ENCODE measurements at regions not wholly inside any gene's neighbourhood (a gene's known extent, or its start where the extent isn't known, plus 50 kb on each side); places are given as distances from the start of the nearest gene placed in this dataset.

DNA sequence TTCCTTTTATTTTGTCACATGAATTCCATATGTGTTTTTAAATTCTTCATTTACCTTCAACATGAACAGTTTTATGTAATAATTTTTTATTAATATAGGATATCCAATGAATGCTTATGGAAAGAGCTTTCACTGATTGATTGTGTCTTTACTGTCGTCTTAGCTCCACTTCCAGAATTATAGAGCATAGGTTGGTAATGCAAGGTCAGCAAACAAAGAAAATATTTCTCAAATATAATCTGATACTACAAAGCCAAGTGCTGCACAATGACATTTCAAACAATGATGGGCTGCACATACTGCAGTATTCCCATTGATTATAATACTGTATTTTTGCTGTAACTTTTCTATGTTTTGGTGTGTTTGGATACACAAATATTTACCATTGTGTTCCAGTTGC lies 275.7 kb upstream of the RSPO3 start:
- H3K27ac ChIP-seq, result no peak overlapping the region
- H3K27me3 ChIP-seq (replicated peaks in 1 of 7), result no peaks in the 10 kb centered on the region
- H3K4me1 ChIP-seq, result no peaks in the 10 kb centered on the region
- no peak for TF ChIP-seq POLR2A (IDR thresholded peaks at IDR 0.05)
- no peak for TF ChIP-seq POLR2AphosphoS5 (IDR thresholded peaks at IDR 0.05)
- no peaks in the 10 kb centered on the region for H3K36me3 ChIP-seq
- no peak for DNase-seq
- intact Hi-C loops (cut with DNase I; ENCODE audit: low total_unique reads), result no loop called here
- H3K9me3 ChIP-seq, result peaks cover 0 to 3% (median 0%) of the 10 kb centered on the region in 8 donors
- 78 to 88% (median 82%) methylated on average over 1 of the region's 1 CpG for WGBS, 5 donors
- H3K4me3 ChIP-seq, result no peak overlapping the region

DNA sequence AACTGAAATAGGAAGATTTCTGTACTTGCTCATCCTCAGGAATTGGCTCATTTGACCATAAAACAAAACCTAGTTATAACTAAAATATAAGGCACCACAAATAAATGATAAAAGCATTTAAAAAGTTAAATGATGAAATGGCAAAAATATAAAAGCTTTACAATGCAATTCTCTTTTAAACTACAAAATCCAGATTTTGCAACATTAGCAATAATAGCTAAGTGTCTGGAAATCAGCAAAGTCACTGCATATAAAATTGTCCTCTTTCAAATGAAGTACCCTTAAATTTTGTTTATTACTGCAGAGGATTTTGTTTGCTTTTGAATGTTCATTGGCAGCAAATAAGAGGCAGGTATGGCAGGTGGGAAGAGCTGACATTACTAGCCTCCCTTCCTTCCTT lies 270.4 kb upstream of the RSPO3 start:
- TF ChIP-seq, protein P1, sequence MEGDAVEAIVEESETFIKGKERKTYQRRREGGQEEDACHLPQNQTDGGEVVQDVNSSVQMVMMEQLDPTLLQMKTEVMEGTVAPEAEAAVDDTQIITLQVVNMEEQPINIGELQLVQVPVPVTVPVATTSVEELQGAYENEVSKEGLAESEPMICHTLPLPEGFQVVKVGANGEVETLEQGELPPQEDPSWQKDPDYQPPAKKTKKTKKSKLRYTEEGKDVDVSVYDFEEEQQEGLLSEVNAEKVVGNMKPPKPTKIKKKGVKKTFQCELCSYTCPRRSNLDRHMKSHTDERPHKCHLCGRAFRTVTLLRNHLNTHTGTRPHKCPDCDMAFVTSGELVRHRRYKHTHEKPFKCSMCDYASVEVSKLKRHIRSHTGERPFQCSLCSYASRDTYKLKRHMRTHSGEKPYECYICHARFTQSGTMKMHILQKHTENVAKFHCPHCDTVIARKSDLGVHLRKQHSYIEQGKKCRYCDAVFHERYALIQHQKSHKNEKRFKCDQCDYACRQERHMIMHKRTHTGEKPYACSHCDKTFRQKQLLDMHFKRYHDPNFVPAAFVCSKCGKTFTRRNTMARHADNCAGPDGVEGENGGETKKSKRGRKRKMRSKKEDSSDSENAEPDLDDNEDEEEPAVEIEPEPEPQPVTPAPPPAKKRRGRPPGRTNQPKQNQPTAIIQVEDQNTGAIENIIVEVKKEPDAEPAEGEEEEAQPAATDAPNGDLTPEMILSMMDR (IDR thresholded peaks at IDR 0.05 in 8 of 11, conservative IDR thresholded peaks at IDR 0.05 in 3 of 11), result no peak
- H3K4me1 ChIP-seq, result no peaks in the 10 kb centered on the region
- no peaks in the 10 kb centered on the region for H3K9me3 ChIP-seq
- no peak overlapping the region for H3K27ac ChIP-seq
- no peak for DNase-seq
- H3K36me3 ChIP-seq, result no peaks in the 10 kb centered on the region
- no peak overlapping the region for H3K4me3 ChIP-seq
- no peaks in the 10 kb centered on the region for H3K27me3 ChIP-seq (replicated peaks in 1 of 7)
- intact Hi-C loops (cut with DNase I; ENCODE audit: low total_unique reads), result no loop called here

DNA sequence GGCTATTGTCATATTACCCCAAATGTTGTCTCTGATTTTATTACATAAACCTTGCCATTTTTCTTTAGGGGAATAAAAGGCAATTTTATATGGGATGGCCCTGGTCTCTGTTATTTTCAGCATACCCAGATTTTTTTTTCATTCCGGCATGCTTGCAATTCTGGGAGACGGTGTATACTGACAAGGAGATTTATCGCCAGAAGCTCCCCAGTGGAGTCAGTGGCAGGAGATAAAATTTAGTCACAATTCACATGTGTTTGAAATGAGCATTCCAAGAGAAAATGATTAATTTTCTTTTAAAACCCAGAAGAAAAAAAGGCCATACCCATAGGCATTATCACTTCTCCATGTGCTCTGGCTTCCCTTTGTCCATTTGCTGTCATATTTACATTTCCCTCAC lies 250.8 kb upstream of the RSPO3 start:
- intact Hi-C loops (cut with DNase I; ENCODE audit: low total_unique reads), result no loop called here
- Histone ChIP-seq H3K4me3 (no peak overlapping the region), H3K27me3 (replicated peaks in 1 of 7) (no peaks in the 10 kb centered on the region), H3K9me3 (peaks cover 0 to 4% (median 0%) of the 10 kb centered on the region in 8 donors), H3K36me3 (no peaks in the 10 kb centered on the region), H3K27ac (no peak overlapping the region), H3K4me1 (no peaks in the 10 kb centered on the region)
- TF ChIP-seq POLR2A (IDR thresholded peaks at IDR 0.05) (no peak), POLR2AphosphoS5 (IDR thresholded peaks at IDR 0.05) (no peak)
- TF ChIP-seq, protein P1 (IDR thresholded peaks at IDR 0.05 in 8 of 11, conservative IDR thresholded peaks at IDR 0.05 in 3 of 11), result no peak
- DNase-seq, result no peak
- WGBS, 5 donors, result 85 to 95% (median 90%) methylated on average over 3 of the region's 3 CpGs

DNA sequence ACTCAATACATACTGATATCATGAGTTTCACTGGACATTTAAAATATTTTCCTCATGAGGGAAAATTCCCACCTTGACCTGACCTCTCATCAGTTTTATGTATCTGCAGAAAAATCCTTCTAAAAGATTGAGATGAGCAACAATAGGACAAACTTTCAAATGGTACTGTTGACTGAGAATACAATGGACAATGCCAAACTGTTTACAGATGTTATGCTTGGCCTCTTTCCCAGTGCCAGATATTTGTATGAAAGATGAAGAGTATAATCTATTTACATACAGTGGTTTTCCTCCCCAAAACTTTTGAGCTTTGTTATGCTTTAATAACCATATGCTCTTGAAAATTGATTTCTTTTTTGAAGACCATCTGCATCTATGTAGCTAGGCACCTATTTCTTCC lies 245.1 kb upstream of the RSPO3 start:
- TF ChIP-seq POLR2AphosphoS5 (IDR thresholded peaks at IDR 0.05), result no peak
- no peak for TF ChIP-seq POLR2A (IDR thresholded peaks at IDR 0.05)
- TF ChIP-seq, protein P1 (IDR thresholded peaks at IDR 0.05 in 8 of 11, conservative IDR thresholded peaks at IDR 0.05 in 3 of 11), result no peak
- H3K4me3 ChIP-seq, result no peak overlapping the region
- DNase-seq, result no peak
- no peaks in the 10 kb centered on the region for H3K36me3 ChIP-seq
- H3K9me3 ChIP-seq, result no peaks in the 10 kb centered on the region
- no peaks in the 10 kb centered on the region for H3K4me1 ChIP-seq
- H3K27me3 ChIP-seq (replicated peaks in 1 of 7), result no peaks in the 10 kb centered on the region
- intact Hi-C loops (cut with DNase I; ENCODE audit: low total_unique reads), result no loop called here
- H3K27ac ChIP-seq, result no peak overlapping the region

DNA sequence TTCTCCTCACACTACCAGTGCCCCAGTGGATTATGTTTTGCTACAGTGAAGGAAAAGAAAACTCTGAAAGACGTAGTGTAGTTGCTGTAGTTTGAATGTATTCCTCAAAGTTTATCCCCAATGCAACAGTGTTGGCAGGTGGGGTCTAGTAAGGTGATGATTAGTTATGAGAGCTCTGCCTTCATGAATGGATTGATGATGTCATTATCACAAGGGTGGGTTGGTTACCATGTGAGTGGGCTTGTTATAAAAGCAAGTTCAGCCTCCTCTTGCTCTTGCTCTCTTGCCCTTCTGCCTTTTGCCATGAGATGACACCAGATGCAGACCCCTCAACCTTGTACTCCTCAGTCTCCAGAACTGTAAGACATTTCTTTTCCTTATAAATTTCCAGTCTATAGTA lies 244.7 kb upstream of the RSPO3 start:
- no peaks in the 10 kb centered on the region for H3K4me1 ChIP-seq
- no peak overlapping the region for H3K4me3 ChIP-seq
- TF ChIP-seq, protein P1 (IDR thresholded peaks at IDR 0.05 in 8 of 11, conservative IDR thresholded peaks at IDR 0.05 in 3 of 11), result no peak
- TF ChIP-seq POLR2AphosphoS5 (IDR thresholded peaks at IDR 0.05) (no peak), POLR2A (IDR thresholded peaks at IDR 0.05) (no peak)
- H3K27me3 ChIP-seq (replicated peaks in 1 of 7), result no peaks in the 10 kb centered on the region
- 35 to 70% (median 69%) methylated on average over 1 of the region's 1 CpG for WGBS, 5 donors
- DNase-seq, result no peak
- intact Hi-C loops (cut with DNase I; ENCODE audit: low total_unique reads), result no loop called here
- H3K27ac ChIP-seq, result no peak overlapping the region
- no peaks in the 10 kb centered on the region for H3K36me3 ChIP-seq
- H3K9me3 ChIP-seq, result no peaks in the 10 kb centered on the region

Measured in spleen (tissue), 11 donors.